ENCODE measurements at regions not wholly inside any gene's neighbourhood (a gene's known extent, or its start where the extent isn't known, plus 50 kb on each side); places are given as distances from the start of the nearest gene placed in this dataset.

GRCh38 chr4:63937961-63938360 is 471.3 kb downstream of the TECRL start:
- TF ChIP-seq MYC (CRISPR knock-in tag; IDR thresholded peaks at IDR 0.05; ENCODE audit: borderline replicate concordance) = no peak
- no peak for TF ChIP-seq EZH2 (conservative IDR thresholded peaks at IDR 0.05; ENCODE audit: low read depth, low read length)
- no peak for TF ChIP-seq ZNF383 (CRISPR knock-in tag; IDR thresholded peaks at IDR 0.05; ENCODE audit: borderline replicate concordance)
- TF ChIP-seq CTCF (CRISPR knock-in tag; IDR thresholded peaks at IDR 0.05) = no peak
- TF ChIP-seq RAD21 (CRISPR knock-in tag; IDR thresholded peaks at IDR 0.05) = no peak
- no peak for TF ChIP-seq RAD51 (IDR thresholded peaks at IDR 0.05; ENCODE audit: borderline replicate concordance)
- TF ChIP-seq ZFP36 (IDR thresholded peaks at IDR 0.05; ENCODE audit: borderline replicate concordance, low read depth, low read length, partially characterized antibody) = no peak

Data from HepG2 (cell line).